Stimulated activated naive CD8-positive, alpha-beta T cell treated with anti-CD3 and anti-CD28 coated beads, Interleukin-15, Interleukin-2, amounts not matched to agents 100 ng/mL and 50 ng/mL, for 24 hours (primary cell): ENCODE measurements at regions not wholly inside any gene's neighbourhood (a gene's known extent, or its start where the extent isn't known, plus 50 kb on each side); places are given as distances from the start of the nearest gene placed in this dataset.

Experiments
- H3K27ac Mint-ChIP-seq: one replicate; pipeline ENCODE4 v1.8.0; 2021; ENCODE audit warnings: mild to moderate bottlenecking, mixed read lengths
- H3K27me3 Mint-ChIP-seq: one replicate; pipeline ENCODE4 v1.8.0; 2021; ENCODE audit warnings: mixed read lengths
- H3K36me3 Mint-ChIP-seq: one replicate; pipeline ENCODE4 v1.8.0; 2021; ENCODE audit warnings: low read depth, mixed read lengths
- H3K4me1 Mint-ChIP-seq: one replicate; pipeline ENCODE4 v1.8.0; 2021; ENCODE audit warnings: low read depth, mixed read lengths
- H3K4me3 Mint-ChIP-seq: one replicate; pipeline ENCODE4 v1.8.0; 2021; ENCODE audit warnings: mild to moderate bottlenecking, mixed read lengths
- H3K9me3 Mint-ChIP-seq: one replicate; pipeline ENCODE4 v1.8.0; 2021; ENCODE audit warnings: mixed read lengths

- H3K27ac Mint-ChIP-seq, result no peak overlapping the region
- peaks cover 43% of the 10 kb centered on the region for H3K36me3 Mint-ChIP-seq
- H3K27me3 Mint-ChIP-seq, result no peaks in the 10 kb centered on the region
- no peaks in the 10 kb centered on the region for H3K9me3 Mint-ChIP-seq
- no peaks in the 10 kb centered on the region for H3K4me1 Mint-ChIP-seq
- no peak overlapping the region for H3K4me3 Mint-ChIP-seq
Measured at GRCh38 chr12:124420996-124421674, 126.2 kb downstream of the RFLNA start.

GRCh38 chr12:124420041-124420995 is 125.4 kb downstream of the RFLNA start:
- H3K27me3 Mint-ChIP-seq, result no peaks in the 10 kb centered on the region
- H3K36me3 Mint-ChIP-seq, result peaks cover 35% of the 10 kb centered on the region
- H3K9me3 Mint-ChIP-seq, result no peaks in the 10 kb centered on the region
- H3K4me3 Mint-ChIP-seq, result no peak overlapping the region
- H3K27ac Mint-ChIP-seq, result no peak overlapping the region
- H3K4me1 Mint-ChIP-seq, result no peaks in the 10 kb centered on the region

- H3K27me3 Mint-ChIP-seq, result no peaks in the 10 kb centered on the region
- no peak overlapping the region for H3K4me3 Mint-ChIP-seq
- H3K27ac Mint-ChIP-seq, result no peak overlapping the region
- peaks cover 32% of the 10 kb centered on the region for H3K36me3 Mint-ChIP-seq
- H3K4me1 Mint-ChIP-seq, result no peaks in the 10 kb centered on the region
- H3K9me3 Mint-ChIP-seq, result no peaks in the 10 kb centered on the region
Measured at GRCh38 chr12:124419292-124420040, 124.6 kb downstream of the RFLNA start.

GRCh38 chr12:124418791-124419190 is 123.9 kb downstream of the RFLNA start:
- Mint-ChIP-seq H3K27ac (no peak overlapping the region), H3K36me3 (peaks cover 29% of the 10 kb centered on the region), H3K27me3 (no peaks in the 10 kb centered on the region), H3K4me1 (no peaks in the 10 kb centered on the region), H3K9me3 (no peaks in the 10 kb centered on the region), H3K4me3 (no peak overlapping the region)

- Mint-ChIP-seq H3K36me3 (peaks cover 29% of the 10 kb centered on the region), H3K27ac (no peak overlapping the region), H3K9me3 (no peaks in the 10 kb centered on the region), H3K4me3 (no peak overlapping the region), H3K27me3 (no peaks in the 10 kb centered on the region), H3K4me1 (no peaks in the 10 kb centered on the region)
Measured at GRCh38 chr12:124418156-124418555, 123.3 kb downstream of the RFLNA start.

- Mint-ChIP-seq H3K27me3 (no peaks in the 10 kb centered on the region), H3K36me3 (peaks cover 29% of the 10 kb centered on the region), H3K4me1 (no peaks in the 10 kb centered on the region), H3K27ac (no peak overlapping the region), H3K4me3 (no peak overlapping the region), H3K9me3 (no peaks in the 10 kb centered on the region)
Measured at GRCh38 chr12:124416516-124417395, 121.9 kb downstream of the RFLNA start.

GRCh38 chr12:124415064-124415463 is 120.2 kb downstream of the RFLNA start:
- H3K9me3 Mint-ChIP-seq, result no peaks in the 10 kb centered on the region
- H3K4me3 Mint-ChIP-seq, result no peak overlapping the region
- no peaks in the 10 kb centered on the region for H3K4me1 Mint-ChIP-seq
- H3K36me3 Mint-ChIP-seq, result peaks cover 22% of the 10 kb centered on the region
- no peak overlapping the region for H3K27ac Mint-ChIP-seq
- no peaks in the 10 kb centered on the region for H3K27me3 Mint-ChIP-seq

- peaks cover 12% of the 10 kb centered on the region for H3K36me3 Mint-ChIP-seq
- no peak overlapping the region for H3K27ac Mint-ChIP-seq
- no peaks in the 10 kb centered on the region for H3K27me3 Mint-ChIP-seq
- no peaks in the 10 kb centered on the region for H3K4me1 Mint-ChIP-seq
- no peaks in the 10 kb centered on the region for H3K9me3 Mint-ChIP-seq
- no peak overlapping the region for H3K4me3 Mint-ChIP-seq
Measured at GRCh38 chr12:124413915-124414314, 119.0 kb downstream of the RFLNA start.

- H3K9me3 Mint-ChIP-seq, result no peaks in the 10 kb centered on the region
- no peak overlapping the region for H3K27ac Mint-ChIP-seq
- no peaks in the 10 kb centered on the region for H3K4me1 Mint-ChIP-seq
- peaks cover 10% of the 10 kb centered on the region for H3K36me3 Mint-ChIP-seq
- no peak overlapping the region for H3K4me3 Mint-ChIP-seq
- H3K27me3 Mint-ChIP-seq, result no peaks in the 10 kb centered on the region
Measured at GRCh38 chr12:124413401-124413800, 118.5 kb downstream of the RFLNA start.

- no peak overlapping the region for H3K27ac Mint-ChIP-seq
- H3K4me3 Mint-ChIP-seq, result no peak overlapping the region
- H3K9me3 Mint-ChIP-seq, result no peaks in the 10 kb centered on the region
- no peaks in the 10 kb centered on the region for H3K27me3 Mint-ChIP-seq
- H3K36me3 Mint-ChIP-seq, result peaks cover 9% of the 10 kb centered on the region
- no peaks in the 10 kb centered on the region for H3K4me1 Mint-ChIP-seq
Measured at GRCh38 chr12:124412646-124413015, 117.7 kb downstream of the RFLNA start.

- H3K4me3 Mint-ChIP-seq, result no peak overlapping the region
- H3K9me3 Mint-ChIP-seq, result no peaks in the 10 kb centered on the region
- H3K27me3 Mint-ChIP-seq, result no peaks in the 10 kb centered on the region
- no peak overlapping the region for H3K27ac Mint-ChIP-seq
- peaks cover 6% of the 10 kb centered on the region for H3K36me3 Mint-ChIP-seq
- no peaks in the 10 kb centered on the region for H3K4me1 Mint-ChIP-seq
Measured at GRCh38 chr12:124411953-124412645, 117.2 kb downstream of the RFLNA start.

GRCh38 chr12:124411281-124411878 is 116.5 kb downstream of the RFLNA start:
- Mint-ChIP-seq H3K9me3 (no peaks in the 10 kb centered on the region), H3K36me3 (peaks cover 11% of the 10 kb centered on the region), H3K27ac (peak overlapping the region; percentile 23), H3K27me3 (no peaks in the 10 kb centered on the region), H3K4me1 (no peaks in the 10 kb centered on the region), H3K4me3 (no peak overlapping the region)

- H3K4me1 Mint-ChIP-seq, result no peaks in the 10 kb centered on the region
- peaks cover 11% of the 10 kb centered on the region for H3K36me3 Mint-ChIP-seq
- H3K9me3 Mint-ChIP-seq, result no peaks in the 10 kb centered on the region
- peak overlapping the region; percentile 52 for H3K27ac Mint-ChIP-seq
- H3K27me3 Mint-ChIP-seq, result no peaks in the 10 kb centered on the region
- no peak overlapping the region for H3K4me3 Mint-ChIP-seq
Measured at GRCh38 chr12:124410354-124411175, 115.7 kb downstream of the RFLNA start.
